K562 (cell line): ENCODE measurements at regions not wholly inside any gene's neighbourhood (a gene's known extent, or its start where the extent isn't known, plus 50 kb on each side); places are given as distances from the start of the nearest gene placed in this dataset.

Experiments used
- ATAC-seq: fragments of 200-7000 bp; cut with Tn5 transposase; 3 replicates; pipeline ENCODE4 v1.9.1; 2020; ENCODE audit warnings: moderate library complexity
- BruUV-seq: library from RNA; stranded (reverse); fragments of 400-500 nt; replicated peaks from 2 replicates; lab custom pipeline; 2021; lab: Mats Ljungman, UMichigan
- CTCF ChIA-PET: fragments of 300-600 bp; formaldehyde crosslinking; extraction: SDS; loops from one replicate; lab custom pipeline; 2021; ENCODE audit warnings: low intra/inter-chr PET ratio; lab: Yijun Ruan, JAX
- POLR2A ChIA-PET: fragments of 300-600, 350-650 bp; sonication (Branson Sonifier 250); formaldehyde crosslinking; extraction: SDS; loops from one replicate; lab custom pipeline; 2021; ENCODE audit warnings: antibody characterized with exemption, inconsistent platforms; lab: Yijun Ruan, JAX
- DNase-seq, 4 experiments: peaks; one replicate each; pipeline versions ENCODE4 v3.0.0 to v3.0.0-alpha.2; 2011 to 2018; ENCODE audit warnings: low spot score in 3 of 4, mixed read lengths in 3 of 4; ENCODE audit errors: extremely low read depth in 1 of 4
- FAIRE-seq: peaks from 2 replicates; lab custom pipeline; 2011; peaks lifted over from hg19 to GRCh38; lab: Jason Lieb, UNC
- H2AFZ ChIP-seq: 2 replicates; pipeline ENCODE4 v1.6.0; 2011; ENCODE audit warnings: low read depth, low read length, control low read depth, inconsistent platforms
- H3K27ac ChIP-seq: fragments of 200-600 bp; 3 replicates; pipeline ENCODE4 v1.8.0; 2011; ENCODE audit warnings: low read depth, mild to moderate bottlenecking, control low read depth, inconsistent platforms, low read length, moderate library complexity, mixed read lengths; ENCODE audit errors: extremely low read depth
- H3K27me3 ChIP-seq, 2 experiments: fragments of 300-600 bp in 1 of 2; 2 replicates in 1 of 2; 3 replicates in 1 of 2; pipeline versions ENCODE4 v1.6.0 to v1.8.0; 2011; ENCODE audit warnings: inconsistent platforms in 2 of 2, low read length in 2 of 2, mild to moderate bottlenecking in 1 of 2, mixed read lengths in 1 of 2, moderate library complexity in 1 of 2; ENCODE audit not compliant: control insufficient read depth in 2 of 2, insufficient read depth in 2 of 2
- H3K36me3 ChIP-seq: fragments of 300-600 bp; 3 replicates; pipeline ENCODE4 v1.8.0; 2011; ENCODE audit warnings: mild to moderate bottlenecking, low read length, inconsistent platforms; ENCODE audit not compliant: control insufficient read depth, insufficient read depth
- H3K4me1 ChIP-seq, 2 experiments: fragments of 200-600 bp in 1 of 2; replicated peaks in 1 of 2; 2 replicates in 1 of 2; 3 replicates in 1 of 2; pipeline versions ENCODE4 v1.5.1 to v1.8.0; 2011; ENCODE audit warnings: inconsistent platforms in 2 of 2, low read length in 2 of 2, mild to moderate bottlenecking in 1 of 2, mixed read lengths in 1 of 2, moderate library complexity in 1 of 2; ENCODE audit not compliant: control insufficient read depth in 2 of 2, insufficient read depth in 2 of 2
- H3K4me2 ChIP-seq: 2 replicates; pipeline ENCODE4 v1.6.1; 2011; ENCODE audit warnings: low read length, control low read depth, inconsistent platforms, mixed read lengths; ENCODE audit not compliant: insufficient read depth
- H3K4me3 ChIP-seq: fragments of 200-600 bp; sonication (generic), shearing (Covaris generic); 2 replicates; pipeline ENCODE4 v1.5.1; 2016; ENCODE audit warnings: control low read depth, inconsistent platforms
- H3K79me2 ChIP-seq: fragments of 200-600 bp; 3 replicates; pipeline ENCODE4 v1.8.0; 2011; ENCODE audit warnings: low read length, inconsistent platforms; ENCODE audit not compliant: control insufficient read depth, insufficient read depth
- H3K9ac ChIP-seq, 2 experiments: 2 replicates each; pipeline versions ENCODE4 v1.6.0 to v1.6.1; 2011; ENCODE audit warnings: low read depth in 2 of 2, low read length in 2 of 2, control low read depth in 1 of 2, inconsistent platforms in 1 of 2, mild to moderate bottlenecking in 1 of 2, mixed read lengths in 1 of 2; ENCODE audit not compliant: insufficient read depth in 1 of 2
- H3K9me1 ChIP-seq: one replicate; pipeline ENCODE4 v1.6.0; 2011; ENCODE audit warnings: inconsistent platforms, mild to moderate bottlenecking, low read length, moderate library complexity; ENCODE audit not compliant: control insufficient read depth, insufficient read depth
- H3K9me3 ChIP-seq: replicated peaks from 2 replicates; pipeline ENCODE4 v1.5.1; 2011; ENCODE audit warnings: low read depth, low read length, inconsistent platforms; ENCODE audit not compliant: control insufficient read depth, insufficient read depth
- H4K20me1 ChIP-seq: replicated peaks from 2 replicates; pipeline ENCODE4 v1.6.1; 2011; ENCODE audit warnings: low read length, inconsistent platforms, mixed read lengths; ENCODE audit not compliant: control insufficient read depth, insufficient read depth
- CREM ChIP-seq: IDR thresholded peaks from 2 replicates; pipeline ENCODE4 v1.6.1; 2014; ENCODE audit warnings: antibody characterized with exemption, low read depth
- HSF4 ChIP-seq: fragments of 250-450 bp; sonication (Bioruptor Pico); IDR thresholded peaks from 2 replicates; pipeline ENCODE4 v2.1.2; 2022; ENCODE audit warnings: mild to moderate bottlenecking, moderate library complexity, borderline replicate concordance
- ILF3 ChIP-seq: fragments of 450-650 bp; IDR thresholded peaks from 2 replicates; pipeline ENCODE4 v1.6.1; 2018; ENCODE audit warnings: antibody characterized with exemption, mild to moderate bottlenecking, moderate library complexity, borderline replicate concordance
- JUND ChIP-seq, 2 experiments: IDR thresholded peaks; 2 replicates in 1 of 2; 3 replicates in 1 of 2; pipeline ENCODE4 v1.6.1; 2011; ENCODE audit warnings: borderline replicate concordance in 2 of 2, low read depth in 2 of 2, low read length in 2 of 2, improper control_type of control experiment in 1 of 2, missing biosample characterization in 1 of 2, missing genetic modification characterization in 1 of 2, missing genetic modification reagents in 1 of 2
- SIRT6 ChIP-seq: IDR thresholded peaks from one replicate; pipeline ENCODE4 v1.6.1; 2012; ENCODE audit warnings: low read depth, mild to moderate bottlenecking, control low read depth, inconsistent platforms, low read length, moderate library complexity
- SP1 ChIP-seq: sonication (generic); formaldehyde crosslinking; IDR thresholded peaks from 2 replicates; pipeline ENCODE4 v1.8.1; 2022; ENCODE audit warnings: mild to moderate bottlenecking, missing genetic modification reagents
- XRCC4 ChIP-seq: IDR thresholded peaks from one replicate; pipeline ENCODE4 v1.6.1; 2011; ENCODE audit not compliant: insufficient read depth, insufficient read length; ENCODE audit errors: extremely low read depth
- ZBTB7A ChIP-seq: IDR thresholded peaks from 2 replicates; pipeline ENCODE4 v1.6.1; 2011; ENCODE audit warnings: low read depth, mild to moderate bottlenecking, low read length, moderate library complexity, borderline replicate concordance; ENCODE audit not compliant: control insufficient read depth
- WGBS: fragments of 100-300 bp; shearing (Covaris generic); methylation state at CpG from one replicate; pipeline ENCODE4 v1.1.6; 2016; ENCODE audit warnings: low coverage, mixed read lengths; ENCODE audit not compliant: insufficient coverage; ENCODE audit errors: missing lambda C conversion rate; 5-methylcytosine and 5-hydroxymethylcytosine counted together
- in situ Hi-C: fragments of 300-500 bp; cut with MboI; formaldehyde crosslinking; loops from 4 replicates; pipeline ENCODE4 v1.15.0; 2018; ENCODE audit warnings: inconsistent platforms, mixed read lengths
- intact Hi-C: fragments of 100-400 bp; cut with micrococcal nuclease; formaldehyde crosslinking; loops from 2 replicates; pipeline ENCODE4 v1.14.2; 2022
- TF ChIP-seq, protein P1 (sequence below): IDR thresholded peaks from 3 replicates; pipeline ENCODE4 v1.6.1; 2011; ENCODE audit warnings: borderline replicate concordance, mild to moderate bottlenecking, moderate library complexity; ENCODE audit not compliant: insufficient read length; ENCODE audit errors: extremely low read depth
- TF ChIP-seq, protein P2 (sequence below): sonication (generic); formaldehyde crosslinking; IDR thresholded peaks from 2 replicates; pipeline ENCODE4 v1.8.0; 2022; ENCODE audit warnings: mild to moderate bottlenecking, missing genetic modification reagents, borderline replicate concordance
- TF ChIP-seq, protein P3 (sequence below): fragments of 450-650 bp; formaldehyde crosslinking; IDR thresholded peaks from 2 replicates; pipeline ENCODE4 v1.4.0; 2022; ENCODE audit warnings: missing genetic modification characterization

DNA sequence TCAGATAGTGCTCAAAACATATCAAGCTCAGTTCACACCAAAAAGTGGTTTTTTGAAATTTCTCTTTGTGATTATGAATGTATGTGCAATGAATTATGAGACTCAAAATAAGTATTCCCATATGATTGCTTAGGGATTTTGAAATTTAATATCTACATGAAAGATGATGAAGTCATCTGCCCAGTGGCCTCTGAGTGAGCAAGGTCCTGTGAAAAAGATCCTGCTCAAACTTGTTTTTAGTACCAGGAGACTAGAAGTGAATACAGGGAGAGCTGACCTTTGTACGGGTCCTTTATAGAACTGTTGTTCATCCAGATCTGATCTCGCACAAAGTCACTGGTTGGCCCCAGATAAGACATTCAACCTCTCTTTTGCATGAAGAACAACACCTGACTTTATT is 151.9 kb upstream of the MAF start (continued):
- TF ChIP-seq, protein P1, sequence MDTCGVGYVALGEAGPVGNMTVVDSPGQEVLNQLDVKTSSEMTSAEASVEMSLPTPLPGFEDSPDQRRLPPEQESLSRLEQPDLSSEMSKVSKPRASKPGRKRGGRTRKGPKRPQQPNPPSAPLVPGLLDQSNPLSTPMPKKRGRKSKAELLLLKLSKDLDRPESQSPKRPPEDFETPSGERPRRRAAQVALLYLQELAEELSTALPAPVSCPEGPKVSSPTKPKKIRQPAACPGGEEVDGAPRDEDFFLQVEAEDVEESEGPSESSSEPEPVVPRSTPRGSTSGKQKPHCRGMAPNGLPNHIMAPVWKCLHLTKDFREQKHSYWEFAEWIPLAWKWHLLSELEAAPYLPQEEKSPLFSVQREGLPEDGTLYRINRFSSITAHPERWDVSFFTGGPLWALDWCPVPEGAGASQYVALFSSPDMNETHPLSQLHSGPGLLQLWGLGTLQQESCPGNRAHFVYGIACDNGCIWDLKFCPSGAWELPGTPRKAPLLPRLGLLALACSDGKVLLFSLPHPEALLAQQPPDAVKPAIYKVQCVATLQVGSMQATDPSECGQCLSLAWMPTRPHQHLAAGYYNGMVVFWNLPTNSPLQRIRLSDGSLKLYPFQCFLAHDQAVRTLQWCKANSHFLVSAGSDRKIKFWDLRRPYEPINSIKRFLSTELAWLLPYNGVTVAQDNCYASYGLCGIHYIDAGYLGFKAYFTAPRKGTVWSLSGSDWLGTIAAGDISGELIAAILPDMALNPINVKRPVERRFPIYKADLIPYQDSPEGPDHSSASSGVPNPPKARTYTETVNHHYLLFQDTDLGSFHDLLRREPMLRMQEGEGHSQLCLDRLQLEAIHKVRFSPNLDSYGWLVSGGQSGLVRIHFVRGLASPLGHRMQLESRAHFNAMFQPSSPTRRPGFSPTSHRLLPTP = no peak
- TF ChIP-seq JUND (IDR thresholded peaks at IDR 0.05; ENCODE audit: borderline replicate concordance, low read depth, low read length) (no peak), JUND (tag; IDR thresholded peaks at IDR 0.05; ENCODE audit: borderline replicate concordance, low read depth, low read length) (no peak), CREM (no peak), ZBTB7A (no peak), XRCC4 (no peak), SP1 (CRISPR knock-in tag) (no peak)

DNA sequence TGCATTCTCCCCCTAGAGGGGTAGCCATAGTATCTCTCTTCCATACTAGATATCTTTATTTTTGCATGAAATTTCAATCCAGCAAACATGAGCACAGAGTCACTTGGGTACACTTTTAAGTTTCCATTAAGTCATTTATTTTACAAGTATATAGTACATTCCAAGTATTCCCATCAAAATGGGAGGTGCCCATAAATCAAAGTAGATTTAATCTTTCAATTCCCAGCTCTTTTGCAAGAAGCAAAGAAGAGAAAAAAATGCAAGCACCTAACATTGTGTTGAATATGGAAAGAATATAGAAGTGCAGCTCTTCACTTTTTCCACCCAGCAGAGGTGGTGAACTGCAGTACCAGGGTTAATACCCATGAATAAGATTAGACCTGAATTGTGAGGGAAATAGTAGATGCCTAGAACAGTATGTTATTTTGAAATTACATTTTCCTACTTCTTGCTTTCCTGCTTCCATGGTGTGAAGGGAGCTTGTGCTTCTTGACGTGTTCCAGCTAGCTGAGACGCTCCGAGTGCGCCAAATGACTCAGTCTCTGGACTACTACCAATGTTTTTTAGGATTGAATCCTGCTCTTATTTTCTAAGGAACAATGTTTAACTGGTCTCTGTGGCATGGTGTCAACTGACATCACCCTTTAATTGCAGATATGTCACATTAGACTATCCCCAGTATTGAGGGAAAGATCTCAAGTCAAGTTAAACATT is 151.1 kb upstream of the MAF start:
- in situ Hi-C loops (no loop called here), intact Hi-C loops (no loop called here)
- Histone ChIP-seq H3K79me2 (no peaks in the 10 kb centered on the region), H3K4me2 (no peak overlapping the region), H4K20me1 (no peaks in the 10 kb centered on the region), H3K9me1 (no peaks in the 10 kb centered on the region), H2AFZ (no peak overlapping the region), H3K27ac (no peak overlapping the region), H3K27me3 (no peaks in the 10 kb centered on the region), H3K9ac (no peak overlapping the region), H3K4me3 (no peak overlapping the region), H3K9me3 (no peaks in the 10 kb centered on the region), H3K4me1 (0 out of 5 replicates have a peak, but pooled peaks cover 0 to under 1% of the 10 kb centered on the region in 2 experiments), H3K36me3 (no peaks in the 10 kb centered on the region)
- TF ChIP-seq SIRT6 (no peak), HSF4 (CRISPR knock-in tag) (no peak), ILF3 (no peak)
- TF ChIP-seq, protein P2, sequence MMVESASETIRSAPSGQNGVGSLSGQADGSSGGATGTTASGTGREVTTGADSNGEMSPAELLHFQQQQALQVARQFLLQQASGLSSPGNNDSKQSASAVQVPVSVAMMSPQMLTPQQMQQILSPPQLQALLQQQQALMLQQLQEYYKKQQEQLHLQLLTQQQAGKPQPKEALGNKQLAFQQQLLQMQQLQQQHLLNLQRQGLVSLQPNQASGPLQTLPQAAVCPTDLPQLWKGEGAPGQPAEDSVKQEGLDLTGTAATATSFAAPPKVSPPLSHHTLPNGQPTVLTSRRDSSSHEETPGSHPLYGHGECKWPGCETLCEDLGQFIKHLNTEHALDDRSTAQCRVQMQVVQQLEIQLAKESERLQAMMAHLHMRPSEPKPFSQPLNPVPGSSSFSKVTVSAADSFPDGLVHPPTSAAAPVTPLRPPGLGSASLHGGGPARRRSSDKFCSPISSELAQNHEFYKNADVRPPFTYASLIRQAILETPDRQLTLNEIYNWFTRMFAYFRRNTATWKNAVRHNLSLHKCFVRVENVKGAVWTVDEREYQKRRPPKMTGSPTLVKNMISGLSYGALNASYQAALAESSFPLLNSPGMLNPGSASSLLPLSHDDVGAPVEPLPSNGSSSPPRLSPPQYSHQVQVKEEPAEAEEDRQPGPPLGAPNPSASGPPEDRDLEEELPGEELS (CRISPR knock-in tag) = no peak
- TF ChIP-seq, protein P3, sequence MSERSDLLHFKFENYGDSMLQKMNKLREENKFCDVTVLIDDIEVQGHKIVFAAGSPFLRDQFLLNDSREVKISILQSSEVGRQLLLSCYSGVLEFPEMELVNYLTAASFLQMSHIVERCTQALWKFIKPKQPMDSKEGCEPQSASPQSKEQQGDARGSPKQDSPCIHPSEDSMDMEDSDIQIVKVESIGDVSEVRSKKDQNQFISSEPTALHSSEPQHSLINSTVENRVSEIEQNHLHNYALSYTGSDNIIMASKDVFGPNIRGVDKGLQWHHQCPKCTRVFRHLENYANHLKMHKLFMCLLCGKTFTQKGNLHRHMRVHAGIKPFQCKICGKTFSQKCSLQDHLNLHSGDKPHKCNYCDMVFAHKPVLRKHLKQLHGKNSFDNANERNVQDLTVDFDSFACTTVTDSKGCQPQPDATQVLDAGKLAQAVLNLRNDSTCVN (CRISPR knock-in tag) = no peak
- FAIRE-seq (no peak), ATAC-seq (no peak), DNase-seq (no peak)
- ChIA-PET CTCF (no interaction called here), POLR2A (interaction anchor here (0.6 to 2.8 kb wide), 4 partner anchors 15 to 1503 kb away, joined by 3 to 5 read pairs (median 3); no protein-coding TSS in a partner anchor)
- WGBS = 86% methylated on average over 4 of the region's 4 CpGs
- no TSS peak for BruUV-seq
